DND-41 (cell line): ENCODE measurements at regions not wholly inside any gene's neighbourhood (a gene's known extent, or its start where the extent isn't known, plus 50 kb on each side); places are given as distances from the start of the nearest gene placed in this dataset.

Experiments used
- CTCF ChIP-seq: IDR thresholded peaks from 2 replicates; pipeline ENCODE4 v1.5.1; 2012; ENCODE audit warnings: borderline replicate concordance, low read length, moderate library complexity, mild to moderate bottlenecking; ENCODE audit not compliant: poor library complexity, severe bottlenecking; ENCODE audit errors: extremely low read depth
- EZH2 ChIP-seq: IDR thresholded peaks from 3 replicates; pipeline ENCODE4 v1.6.1; 2012; ENCODE audit warnings: borderline replicate concordance, low read depth, mild to moderate bottlenecking, moderate library complexity, low read length, inconsistent platforms; ENCODE audit not compliant: severe bottlenecking

- TF ChIP-seq CTCF (no peak), EZH2 (no peak)
Measured at GRCh38 chr20:21839982-21840381, 134.5 kb downstream of the PAX1 start.
